Smooth muscle cell (in vitro differentiated cells): ENCODE measurements at regions not wholly inside any gene's neighbourhood (a gene's known extent, or its start where the extent isn't known, plus 50 kb on each side); places are given as distances from the start of the nearest gene placed in this dataset.

Experiments used
- DNase-seq: peaks from one replicate; lab custom pipeline; 2025; ENCODE audit not compliant: unreplicated experiment; lab: John Stamatoyannopoulos, UW
- H2AFZ ChIP-seq: fragments of 200-600 bp; sonication (generic); 2 replicates; pipeline ENCODE4 v1.6.0; 2016; ENCODE audit warnings: antibody characterized with exemption, low read depth, mild to moderate bottlenecking
- H3F3A ChIP-seq: fragments of 200-600 bp; sonication (generic); 2 replicates; pipeline ENCODE4 v1.6.0; 2017; ENCODE audit warnings: antibody characterized with exemption, low read depth
- H3K27ac ChIP-seq: fragments of 200-600 bp; sonication (generic); 2 replicates; pipeline ENCODE4 v1.5.1; 2016; ENCODE audit warnings: low read depth, mild to moderate bottlenecking
- H3K27me3 ChIP-seq: fragments of 200-600 bp; sonication (generic); 2 replicates; pipeline ENCODE4 v1.6.1; 2016; ENCODE audit warnings: low read depth, mild to moderate bottlenecking
- H3K36me3 ChIP-seq: fragments of 200-600 bp; sonication (generic); 2 replicates; pipeline ENCODE4 v1.5.1; 2016; ENCODE audit warnings: low read depth
- H3K4me1 ChIP-seq: fragments of 200-600 bp; sonication (generic); 2 replicates; pipeline ENCODE4 v1.5.1; 2016; ENCODE audit warnings: low read depth
- H3K4me2 ChIP-seq: fragments of 200-600 bp; sonication (generic); 2 replicates; pipeline ENCODE4 v1.6.0; 2016; ENCODE audit warnings: mild to moderate bottlenecking
- H3K4me3 ChIP-seq: fragments of 200-600 bp; sonication (generic); 2 replicates; pipeline ENCODE4 v1.5.1; 2016; ENCODE audit warnings: mild to moderate bottlenecking
- H3K79me2 ChIP-seq: fragments of 200-600 bp; sonication (generic); 2 replicates; pipeline ENCODE4 v1.6.0; 2016; ENCODE audit warnings: low read depth, mild to moderate bottlenecking
- H3K9ac ChIP-seq: fragments of 200-600 bp; sonication (generic); 2 replicates; pipeline ENCODE4 v1.6.0; 2016; ENCODE audit warnings: low read depth
- H3K9me3 ChIP-seq: fragments of 200-600 bp; sonication (generic); replicated peaks from 2 replicates; pipeline ENCODE4 v1.5.1; 2016; ENCODE audit warnings: low read depth
- H4K20me1 ChIP-seq: fragments of 200-600 bp; sonication (generic); 2 replicates; pipeline ENCODE4 v1.6.0; 2016; ENCODE audit warnings: low read depth
- WGBS: methylation state at CpG from one replicate; pipeline ENCODE4 v1.1.7; 2016; ENCODE audit warnings: low lambda C conversion rate; 5-methylcytosine and 5-hydroxymethylcytosine counted together
- TF ChIP-seq, protein P1 (sequence below): fragments of 200-600 bp; sonication (generic); IDR thresholded peaks from 2 replicates; pipeline ENCODE4 v1.5.1; 2017; ENCODE audit warnings: borderline replicate concordance, mild to moderate bottlenecking, antibody characterized with exemption; ENCODE audit not compliant: insufficient read depth, poor library complexity, severe bottlenecking

DNA sequence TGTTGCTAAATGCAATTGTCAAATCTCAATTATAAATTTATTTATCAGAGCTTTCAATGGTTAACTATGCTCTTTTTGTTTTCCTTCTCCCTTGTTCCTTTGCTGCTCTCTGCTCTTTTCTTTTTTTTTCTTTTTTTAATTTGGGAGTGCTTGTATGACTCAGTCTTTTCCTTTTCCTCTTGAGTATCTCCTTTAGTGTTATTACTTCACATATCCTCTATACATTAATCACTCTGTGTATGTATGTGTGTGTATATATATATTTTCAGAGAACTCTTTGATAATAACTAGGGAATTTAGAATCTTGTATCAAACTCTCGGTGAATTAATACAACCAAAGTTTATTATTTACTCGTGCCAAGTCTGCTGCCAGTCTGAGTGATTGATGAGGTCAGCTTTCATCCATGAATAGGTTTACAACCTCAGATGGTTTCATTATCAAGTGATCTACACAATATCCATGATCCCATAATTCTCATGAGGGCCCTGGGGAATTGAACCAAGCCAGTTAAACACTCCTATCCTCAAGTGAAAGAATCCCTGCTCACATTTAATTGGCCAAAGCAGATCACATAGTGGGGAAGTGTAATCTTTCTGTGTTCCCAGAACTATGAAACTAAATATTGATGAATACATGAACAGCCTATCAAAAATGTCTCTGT is 743.4 kb upstream of the CNTN5 start:
- H3K27ac ChIP-seq: no peak overlapping the region
- peaks cover 3% of the 10 kb centered on the region for H3K9me3 ChIP-seq
- no peaks in the 10 kb centered on the region for H3K4me1 ChIP-seq
- no peaks in the 10 kb centered on the region for H3K79me2 ChIP-seq
- no peaks in the 10 kb centered on the region for H3F3A ChIP-seq
- H3K9ac ChIP-seq: no peak overlapping the region
- H3K27me3 ChIP-seq: no peaks in the 10 kb centered on the region
- H2AFZ ChIP-seq: no peak overlapping the region
- DNase-seq: no peak
- no peak overlapping the region for H3K4me2 ChIP-seq
- WGBS: 89% methylated on average over 2 of the region's 2 CpGs
- no peaks in the 10 kb centered on the region for H4K20me1 ChIP-seq
- no peak overlapping the region for H3K4me3 ChIP-seq
- no peaks in the 10 kb centered on the region for H3K36me3 ChIP-seq
- TF ChIP-seq, protein P1, sequence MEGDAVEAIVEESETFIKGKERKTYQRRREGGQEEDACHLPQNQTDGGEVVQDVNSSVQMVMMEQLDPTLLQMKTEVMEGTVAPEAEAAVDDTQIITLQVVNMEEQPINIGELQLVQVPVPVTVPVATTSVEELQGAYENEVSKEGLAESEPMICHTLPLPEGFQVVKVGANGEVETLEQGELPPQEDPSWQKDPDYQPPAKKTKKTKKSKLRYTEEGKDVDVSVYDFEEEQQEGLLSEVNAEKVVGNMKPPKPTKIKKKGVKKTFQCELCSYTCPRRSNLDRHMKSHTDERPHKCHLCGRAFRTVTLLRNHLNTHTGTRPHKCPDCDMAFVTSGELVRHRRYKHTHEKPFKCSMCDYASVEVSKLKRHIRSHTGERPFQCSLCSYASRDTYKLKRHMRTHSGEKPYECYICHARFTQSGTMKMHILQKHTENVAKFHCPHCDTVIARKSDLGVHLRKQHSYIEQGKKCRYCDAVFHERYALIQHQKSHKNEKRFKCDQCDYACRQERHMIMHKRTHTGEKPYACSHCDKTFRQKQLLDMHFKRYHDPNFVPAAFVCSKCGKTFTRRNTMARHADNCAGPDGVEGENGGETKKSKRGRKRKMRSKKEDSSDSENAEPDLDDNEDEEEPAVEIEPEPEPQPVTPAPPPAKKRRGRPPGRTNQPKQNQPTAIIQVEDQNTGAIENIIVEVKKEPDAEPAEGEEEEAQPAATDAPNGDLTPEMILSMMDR: no peak

DNA sequence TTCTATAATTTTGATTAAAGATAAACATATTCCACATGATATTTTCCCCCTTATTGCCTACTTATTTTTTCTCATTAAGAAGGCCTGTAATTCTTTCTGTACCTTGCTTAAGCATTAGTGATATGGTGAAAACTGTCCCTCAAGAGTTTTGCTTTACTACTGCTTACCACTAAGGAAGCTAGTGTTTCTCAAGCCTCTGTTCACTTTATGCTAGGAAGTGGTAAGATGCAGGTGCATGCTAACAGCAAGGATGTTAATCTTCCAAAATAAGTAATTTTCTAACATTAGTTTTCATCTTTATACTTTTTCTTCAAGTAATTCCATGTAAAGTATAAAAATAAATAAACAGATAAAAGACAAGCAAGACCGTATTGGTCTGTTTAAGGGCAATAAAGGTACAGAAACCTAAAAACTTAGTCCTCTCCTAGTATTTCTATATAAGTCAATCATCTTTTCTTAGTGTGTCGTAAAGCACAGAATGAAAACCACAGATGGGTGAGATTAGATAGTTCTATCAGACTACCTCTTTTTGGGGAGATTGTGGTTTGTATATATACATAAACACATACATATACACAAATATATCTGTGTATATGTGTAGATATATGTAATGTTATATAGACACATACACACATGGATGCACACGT is 731.0 kb upstream of the CNTN5 start:
- 84% methylated on average over 3 of the region's 3 CpGs for WGBS

DNA sequence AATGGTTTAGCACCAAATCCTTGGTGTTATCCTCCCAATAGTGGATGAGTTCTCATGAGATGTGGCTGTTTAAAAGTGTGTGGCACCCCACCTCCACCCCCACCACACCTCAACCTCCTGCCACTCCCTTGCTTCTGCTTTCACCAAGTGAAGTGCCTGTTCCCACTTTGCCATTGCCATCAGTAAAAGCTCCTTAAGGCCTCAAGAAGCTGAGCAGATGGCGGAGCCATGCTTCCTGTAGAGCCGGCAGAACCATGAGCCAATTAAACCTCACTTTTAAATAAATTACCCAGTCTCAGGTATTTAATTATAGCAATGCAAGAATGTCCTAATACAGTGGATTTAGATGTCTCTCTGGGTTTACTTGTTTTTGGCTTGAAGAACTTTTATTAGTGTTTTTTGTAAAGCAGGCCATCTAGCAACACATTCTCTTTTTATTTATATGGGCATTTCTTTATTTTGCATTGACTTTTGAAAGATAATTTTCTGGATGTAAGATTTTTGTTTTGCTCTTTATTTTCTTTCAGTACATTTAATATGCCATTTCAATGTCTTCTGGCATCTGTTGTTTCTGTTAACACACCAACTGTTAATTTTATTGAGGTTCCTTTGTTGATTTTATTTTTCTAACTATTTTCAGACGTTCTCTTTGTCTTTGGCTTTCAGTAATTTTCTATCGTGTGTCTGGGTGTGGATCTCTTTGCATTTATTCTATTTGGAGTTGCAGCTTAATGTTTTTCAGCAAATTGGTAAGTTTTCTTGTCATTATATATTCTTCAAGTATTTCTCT is 724.5 kb upstream of the CNTN5 start:
- Histone ChIP-seq H3F3A (no peaks in the 10 kb centered on the region), H3K27ac (no peak overlapping the region), H3K4me2 (peak overlapping the region; percentile 58), H3K4me3 (no peak overlapping the region), H3K4me1 (no peaks in the 10 kb centered on the region), H3K36me3 (no peaks in the 10 kb centered on the region), H3K9me3 (no peaks in the 10 kb centered on the region), H2AFZ (peak overlapping the region; percentile 95), H3K79me2 (no peaks in the 10 kb centered on the region), H4K20me1 (no peaks in the 10 kb centered on the region), H3K9ac (no peak overlapping the region), H3K27me3 (no peaks in the 10 kb centered on the region)
- TF ChIP-seq, protein P1: no peak
- no peak for DNase-seq
- 79% methylated on average over 4 of the region's 4 CpGs for WGBS

More for the DNA sequence above, 731.0 kb upstream of the CNTN5 start:
- Histone ChIP-seq H3K4me2 (no peak overlapping the region), H3K9ac (no peak overlapping the region), H3K27me3 (no peaks in the 10 kb centered on the region), H3K4me3 (no peak overlapping the region), H3K79me2 (no peaks in the 10 kb centered on the region), H3K36me3 (no peaks in the 10 kb centered on the region), H2AFZ (no peak overlapping the region), H3F3A (no peaks in the 10 kb centered on the region), H3K27ac (no peak overlapping the region), H3K9me3 (no peaks in the 10 kb centered on the region), H3K4me1 (no peaks in the 10 kb centered on the region), H4K20me1 (no peaks in the 10 kb centered on the region)
- TF ChIP-seq, protein P1: no peak
- no peak for DNase-seq
